ENCODE measurements at regions not wholly inside any gene's neighbourhood (a gene's known extent, or its start where the extent isn't known, plus 50 kb on each side); places are given as distances from the start of the nearest gene placed in this dataset.
"Not testable (repeated sequence)": the region's sequence is repeated elsewhere in the genome, so short reads cannot be mapped to it uniquely, and the experiment has no call there.

DNA sequence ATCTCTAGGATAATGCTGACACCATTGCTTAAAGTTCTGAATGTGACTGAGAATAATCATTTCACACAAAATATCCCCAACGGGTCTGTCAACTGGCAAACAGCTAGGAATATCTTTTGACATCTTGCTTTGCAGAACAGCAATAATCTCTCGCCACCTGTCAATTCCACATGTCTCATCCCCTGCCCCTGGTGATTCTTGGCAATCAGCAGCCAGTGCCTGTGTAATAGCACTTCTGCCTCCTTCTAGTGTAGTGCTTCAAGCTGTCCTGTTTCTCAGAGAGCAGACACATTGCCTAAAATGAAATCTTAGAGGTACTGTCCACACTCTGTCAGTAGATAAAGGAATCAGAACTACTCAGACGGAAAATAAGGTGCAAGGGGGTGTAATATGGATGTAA lies 984.4 kb downstream of the LTN1 start:
- not testable (repeated sequence) for TF ChIP-seq POLR2A, EP300, POLR2AphosphoS5 (IDR thresholded peaks at IDR 0.05)
- TF ChIP-seq, protein P1, sequence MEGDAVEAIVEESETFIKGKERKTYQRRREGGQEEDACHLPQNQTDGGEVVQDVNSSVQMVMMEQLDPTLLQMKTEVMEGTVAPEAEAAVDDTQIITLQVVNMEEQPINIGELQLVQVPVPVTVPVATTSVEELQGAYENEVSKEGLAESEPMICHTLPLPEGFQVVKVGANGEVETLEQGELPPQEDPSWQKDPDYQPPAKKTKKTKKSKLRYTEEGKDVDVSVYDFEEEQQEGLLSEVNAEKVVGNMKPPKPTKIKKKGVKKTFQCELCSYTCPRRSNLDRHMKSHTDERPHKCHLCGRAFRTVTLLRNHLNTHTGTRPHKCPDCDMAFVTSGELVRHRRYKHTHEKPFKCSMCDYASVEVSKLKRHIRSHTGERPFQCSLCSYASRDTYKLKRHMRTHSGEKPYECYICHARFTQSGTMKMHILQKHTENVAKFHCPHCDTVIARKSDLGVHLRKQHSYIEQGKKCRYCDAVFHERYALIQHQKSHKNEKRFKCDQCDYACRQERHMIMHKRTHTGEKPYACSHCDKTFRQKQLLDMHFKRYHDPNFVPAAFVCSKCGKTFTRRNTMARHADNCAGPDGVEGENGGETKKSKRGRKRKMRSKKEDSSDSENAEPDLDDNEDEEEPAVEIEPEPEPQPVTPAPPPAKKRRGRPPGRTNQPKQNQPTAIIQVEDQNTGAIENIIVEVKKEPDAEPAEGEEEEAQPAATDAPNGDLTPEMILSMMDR (IDR thresholded peaks at IDR 0.05), result not testable (repeated sequence)
